ENCODE measurements at regions not wholly inside any gene's neighbourhood (a gene's known extent, or its start where the extent isn't known, plus 50 kb on each side); places are given as distances from the start of the nearest gene placed in this dataset.

DNA sequence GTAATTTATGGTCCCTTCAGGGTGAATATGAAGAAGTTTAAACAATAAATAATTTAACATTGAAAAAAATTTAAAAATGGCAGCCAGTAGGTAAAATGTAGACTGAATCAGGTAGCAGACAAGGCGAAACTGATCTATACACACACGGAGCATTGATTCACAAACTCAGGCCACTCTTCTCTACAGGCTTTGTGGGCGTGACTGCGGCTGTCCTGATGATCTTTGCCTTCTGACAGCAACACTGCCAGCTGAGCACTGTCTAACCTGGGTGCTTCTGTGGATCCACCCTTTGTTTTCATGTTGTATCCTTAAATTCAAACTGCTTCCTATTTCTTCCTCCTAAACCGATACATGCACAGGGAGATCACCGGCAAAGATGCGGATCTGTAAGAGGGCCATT is 315.4 kb upstream of the ADCY2 start:
- no peak for ATAC-seq
- TF ChIP-seq TCF4 (CRISPR knock-in tag; IDR thresholded peaks at IDR 0.05; ENCODE audit: borderline replicate concordance) = no peak
- TF ChIP-seq OSR1 (CRISPR knock-in tag; IDR thresholded peaks at IDR 0.05) = no peak
- no peak for TF ChIP-seq SNAI2 (CRISPR knock-in tag; IDR thresholded peaks at IDR 0.05)
- no peak for TF ChIP-seq ZNF565 (CRISPR knock-in tag; conservative IDR thresholded peaks at IDR 0.05; ENCODE audit: low read depth)
- TF ChIP-seq ZNF70 (CRISPR knock-in tag; IDR thresholded peaks at IDR 0.05) = no peak
- TF ChIP-seq ZNF8 (CRISPR knock-in tag; IDR thresholded peaks at IDR 0.05) = no peak
- TF ChIP-seq, protein P1, sequence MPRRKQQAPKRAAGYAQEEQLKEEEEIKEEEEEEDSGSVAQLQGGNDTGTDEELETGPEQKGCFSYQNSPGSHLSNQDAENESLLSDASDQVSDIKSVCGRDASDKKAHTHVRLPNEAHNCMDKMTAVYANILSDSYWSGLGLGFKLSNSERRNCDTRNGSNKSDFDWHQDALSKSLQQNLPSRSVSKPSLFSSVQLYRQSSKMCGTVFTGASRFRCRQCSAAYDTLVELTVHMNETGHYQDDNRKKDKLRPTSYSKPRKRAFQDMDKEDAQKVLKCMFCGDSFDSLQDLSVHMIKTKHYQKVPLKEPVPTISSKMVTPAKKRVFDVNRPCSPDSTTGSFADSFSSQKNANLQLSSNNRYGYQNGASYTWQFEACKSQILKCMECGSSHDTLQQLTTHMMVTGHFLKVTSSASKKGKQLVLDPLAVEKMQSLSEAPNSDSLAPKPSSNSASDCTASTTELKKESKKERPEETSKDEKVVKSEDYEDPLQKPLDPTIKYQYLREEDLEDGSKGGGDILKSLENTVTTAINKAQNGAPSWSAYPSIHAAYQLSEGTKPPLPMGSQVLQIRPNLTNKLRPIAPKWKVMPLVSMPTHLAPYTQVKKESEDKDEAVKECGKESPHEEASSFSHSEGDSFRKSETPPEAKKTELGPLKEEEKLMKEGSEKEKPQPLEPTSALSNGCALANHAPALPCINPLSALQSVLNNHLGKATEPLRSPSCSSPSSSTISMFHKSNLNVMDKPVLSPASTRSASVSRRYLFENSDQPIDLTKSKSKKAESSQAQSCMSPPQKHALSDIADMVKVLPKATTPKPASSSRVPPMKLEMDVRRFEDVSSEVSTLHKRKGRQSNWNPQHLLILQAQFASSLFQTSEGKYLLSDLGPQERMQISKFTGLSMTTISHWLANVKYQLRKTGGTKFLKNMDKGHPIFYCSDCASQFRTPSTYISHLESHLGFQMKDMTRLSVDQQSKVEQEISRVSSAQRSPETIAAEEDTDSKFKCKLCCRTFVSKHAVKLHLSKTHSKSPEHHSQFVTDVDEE (CRISPR knock-in tag; IDR thresholded peaks at IDR 0.05) = no peak
- no peak for TF ChIP-seq PPARA (CRISPR knock-in tag; IDR thresholded peaks at IDR 0.05; ENCODE audit: borderline replicate concordance)
- TF ChIP-seq, protein P2, sequence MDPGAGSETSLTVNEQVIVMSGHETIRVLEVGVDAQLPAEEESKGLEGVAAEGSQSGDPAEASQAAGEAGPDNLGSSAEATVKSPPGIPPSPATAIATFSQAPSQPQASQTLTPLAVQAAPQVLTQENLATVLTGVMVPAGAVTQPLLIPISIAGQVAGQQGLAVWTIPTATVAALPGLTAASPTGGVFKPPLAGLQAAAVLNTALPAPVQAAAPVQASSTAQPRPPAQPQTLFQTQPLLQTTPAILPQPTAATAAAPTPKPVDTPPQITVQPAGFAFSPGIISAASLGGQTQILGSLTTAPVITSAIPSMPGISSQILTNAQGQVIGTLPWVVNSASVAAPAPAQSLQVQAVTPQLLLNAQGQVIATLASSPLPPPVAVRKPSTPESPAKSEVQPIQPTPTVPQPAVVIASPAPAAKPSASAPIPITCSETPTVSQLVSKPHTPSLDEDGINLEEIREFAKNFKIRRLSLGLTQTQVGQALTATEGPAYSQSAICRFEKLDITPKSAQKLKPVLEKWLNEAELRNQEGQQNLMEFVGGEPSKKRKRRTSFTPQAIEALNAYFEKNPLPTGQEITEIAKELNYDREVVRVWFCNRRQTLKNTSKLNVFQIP (CRISPR knock-in tag; IDR thresholded peaks at IDR 0.05; ENCODE audit: borderline replicate concordance, low read depth) = no peak
- TF ChIP-seq ZC3H10 (CRISPR knock-in tag; IDR thresholded peaks at IDR 0.05) = no peak
- TF ChIP-seq CSRNP3 (CRISPR knock-in tag; IDR thresholded peaks at IDR 0.05) = no peak
- TF ChIP-seq, protein P3, sequence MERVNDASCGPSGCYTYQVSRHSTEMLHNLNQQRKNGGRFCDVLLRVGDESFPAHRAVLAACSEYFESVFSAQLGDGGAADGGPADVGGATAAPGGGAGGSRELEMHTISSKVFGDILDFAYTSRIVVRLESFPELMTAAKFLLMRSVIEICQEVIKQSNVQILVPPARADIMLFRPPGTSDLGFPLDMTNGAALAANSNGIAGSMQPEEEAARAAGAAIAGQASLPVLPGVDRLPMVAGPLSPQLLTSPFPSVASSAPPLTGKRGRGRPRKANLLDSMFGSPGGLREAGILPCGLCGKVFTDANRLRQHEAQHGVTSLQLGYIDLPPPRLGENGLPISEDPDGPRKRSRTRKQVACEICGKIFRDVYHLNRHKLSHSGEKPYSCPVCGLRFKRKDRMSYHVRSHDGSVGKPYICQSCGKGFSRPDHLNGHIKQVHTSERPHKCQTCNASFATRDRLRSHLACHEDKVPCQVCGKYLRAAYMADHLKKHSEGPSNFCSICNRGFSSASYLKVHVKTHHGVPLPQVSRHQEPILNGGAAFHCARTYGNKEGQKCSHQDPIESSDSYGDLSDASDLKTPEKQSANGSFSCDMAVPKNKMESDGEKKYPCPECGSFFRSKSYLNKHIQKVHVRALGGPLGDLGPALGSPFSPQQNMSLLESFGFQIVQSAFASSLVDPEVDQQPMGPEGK (CRISPR knock-in tag; IDR thresholded peaks at IDR 0.05; ENCODE audit: borderline replicate concordance) = no peak
- no peak for TF ChIP-seq CREB5 (CRISPR knock-in tag; IDR thresholded peaks at IDR 0.05; ENCODE audit: low read depth)
- TF ChIP-seq CSDC2 (CRISPR knock-in tag; IDR thresholded peaks at IDR 0.05) = no peak
- TF ChIP-seq ZFP30 (CRISPR knock-in tag; IDR thresholded peaks at IDR 0.05) = no peak
- TF ChIP-seq ARNTL (CRISPR knock-in tag; IDR thresholded peaks at IDR 0.05; ENCODE audit: borderline replicate concordance, low read depth) = no peak

DNA sequence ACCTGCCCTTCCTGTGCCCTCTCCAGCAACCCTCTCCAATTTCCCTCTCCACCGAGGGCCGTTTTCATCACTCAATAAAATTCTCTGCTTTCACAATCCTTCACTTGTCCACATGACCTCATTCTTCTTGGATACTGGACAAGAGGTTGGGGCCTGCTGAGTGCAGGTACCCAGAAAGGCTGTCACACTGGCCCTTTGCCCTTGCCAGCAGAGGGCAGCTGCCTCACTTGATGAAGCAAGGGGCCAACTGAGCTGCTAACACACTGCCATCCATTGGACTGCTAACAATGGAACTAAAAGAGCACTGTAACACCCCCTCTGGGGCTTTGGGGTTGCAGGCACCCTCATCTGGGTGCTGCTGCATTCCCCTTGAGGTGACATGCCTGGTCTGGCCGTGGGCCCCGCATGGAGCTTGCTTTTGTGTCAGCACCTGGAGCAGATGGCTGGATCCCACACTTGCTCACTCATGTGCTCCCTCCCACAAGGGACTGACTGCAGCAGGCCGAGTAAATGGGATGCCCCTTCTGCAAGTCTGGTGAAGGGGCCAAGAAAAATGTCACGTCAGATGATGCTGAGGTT is 308.1 kb upstream of the ADCY2 start:
- TF ChIP-seq, protein P1 (CRISPR knock-in tag; IDR thresholded peaks at IDR 0.05) = no peak
- TF ChIP-seq TOX (CRISPR knock-in tag; IDR thresholded peaks at IDR 0.05; ENCODE audit: borderline replicate concordance) (no peak), ZNF8 (CRISPR knock-in tag; IDR thresholded peaks at IDR 0.05) (no peak), PPARA (CRISPR knock-in tag; IDR thresholded peaks at IDR 0.05; ENCODE audit: borderline replicate concordance) (no peak), ARNTL (CRISPR knock-in tag; IDR thresholded peaks at IDR 0.05; ENCODE audit: borderline replicate concordance, low read depth) (no peak), CSDC2 (CRISPR knock-in tag; IDR thresholded peaks at IDR 0.05) (no peak), GLIS3 (CRISPR knock-in tag; IDR thresholded peaks at IDR 0.05) (no peak), ZFP3 (CRISPR knock-in tag; IDR thresholded peaks at IDR 0.05) (no peak)
- TF ChIP-seq, protein P3 (CRISPR knock-in tag; IDR thresholded peaks at IDR 0.05; ENCODE audit: borderline replicate concordance) = no peak
- ATAC-seq = no peak
